ENCODE measurements at regions not wholly inside any gene's neighbourhood (a gene's known extent, or its start where the extent isn't known, plus 50 kb on each side); places are given as distances from the start of the nearest gene placed in this dataset.

DNA sequence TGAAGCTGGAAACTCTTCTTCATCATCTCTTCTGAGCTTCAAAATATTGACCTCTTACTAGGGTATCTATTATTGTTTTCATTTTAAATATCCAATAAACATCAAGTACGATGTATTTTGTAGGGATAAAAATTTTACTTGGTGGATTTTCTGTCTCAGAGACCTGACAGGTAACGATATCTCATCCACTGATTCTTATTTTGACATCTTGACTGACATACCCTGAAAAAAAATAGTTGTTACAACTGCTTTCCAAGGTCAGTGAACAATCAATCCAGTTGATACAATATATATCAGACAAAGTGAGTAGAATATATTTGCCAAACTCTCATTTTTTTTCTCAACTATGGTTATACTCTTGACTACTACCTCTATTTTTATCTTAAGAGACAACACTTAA lies 963.7 kb upstream of the CDH2 start:
- FAIRE-seq (no peak), DNase-seq (no peak)
- no peak overlapping the region for H3K4me3 ChIP-seq (ENCODE audit: low read depth in 1 of 3, low read length in 3 of 3)
- no peaks in the 10 kb centered on the region for H3K36me3 ChIP-seq (ENCODE audit: control insufficient read depth in 3 of 3, insufficient read depth in 2 of 3, low read depth in 1 of 3, low read length in 3 of 3)
- no peaks in the 10 kb centered on the region for H3K4me1 ChIP-seq (ENCODE audit: control insufficient read depth in 3 of 3, insufficient read depth in 2 of 3, low read depth in 1 of 3, low read length in 2 of 3)
- no peak overlapping the region for H3K27ac ChIP-seq (ENCODE audit: low read depth in 1 of 3, low read length in 2 of 3)
- 60 to 86% (median 68%) methylated on average over 2 of the region's 2 CpGs for WGBS, 3 donors
- H3K9me3 ChIP-seq (ENCODE audit: control insufficient read depth in 2 of 2, insufficient read depth in 1 of 2, low read depth in 1 of 2, low read length in 1 of 2) = no peaks in the 10 kb centered on the region
- H3K27me3 ChIP-seq (ENCODE audit: control insufficient read depth in 3 of 3, insufficient read depth in 3 of 3, low read length in 3 of 3) = no peaks in the 10 kb centered on the region

DNA sequence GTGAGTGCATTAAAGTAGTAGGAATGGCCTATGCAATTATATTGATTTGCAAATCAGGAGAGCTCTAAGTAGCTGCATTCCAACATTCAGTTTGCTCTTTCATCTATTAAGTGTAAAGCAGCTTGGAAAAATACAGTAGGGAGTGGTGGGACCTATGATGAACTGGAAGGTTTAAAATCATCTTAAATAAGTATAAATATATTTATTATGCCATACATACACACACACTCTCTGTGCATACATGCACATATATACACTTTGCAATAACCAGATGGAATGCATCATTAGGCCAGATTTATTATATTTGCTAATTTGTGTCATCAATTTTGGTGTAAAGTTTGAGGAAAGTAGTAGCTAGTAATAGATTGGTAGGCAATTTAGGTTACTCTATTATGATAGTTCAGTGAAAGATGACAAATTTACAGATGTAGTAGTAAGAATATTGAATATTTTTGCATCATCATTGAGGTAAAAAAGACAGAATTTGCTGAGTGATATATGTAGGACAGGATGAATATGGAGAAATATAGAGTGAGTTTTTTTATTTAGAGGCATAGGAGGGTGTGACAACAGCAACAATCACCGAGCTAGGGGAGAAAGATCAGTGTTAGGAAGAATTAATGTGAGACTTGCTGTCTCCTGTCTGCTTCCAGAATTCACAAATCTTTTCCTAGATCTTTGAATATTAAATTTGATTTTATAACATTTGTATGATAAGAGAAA lies 961.0 kb upstream of the CDH2 start:
- Histone ChIP-seq H3K4me1 (ENCODE audit: control insufficient read depth in 3 of 3, insufficient read depth in 2 of 3, low read depth in 1 of 3, low read length in 2 of 3) (no peaks in the 10 kb centered on the region), H3K27ac (ENCODE audit: low read depth in 1 of 3, low read length in 2 of 3) (no peak overlapping the region), H3K36me3 (ENCODE audit: control insufficient read depth in 3 of 3, insufficient read depth in 2 of 3, low read depth in 1 of 3, low read length in 3 of 3) (no peaks in the 10 kb centered on the region), H3K27me3 (ENCODE audit: control insufficient read depth in 3 of 3, insufficient read depth in 3 of 3, low read length in 3 of 3) (no peaks in the 10 kb centered on the region), H3K9me3 (ENCODE audit: control insufficient read depth in 2 of 2, insufficient read depth in 1 of 2, low read depth in 1 of 2, low read length in 1 of 2) (no peaks in the 10 kb centered on the region), H3K4me3 (ENCODE audit: low read depth in 1 of 3, low read length in 3 of 3) (no peak overlapping the region)
- FAIRE-seq = no peak
- WGBS, 3 donors = 71 to 83% (median 82%) methylated on average over 1 of the region's 1 CpG
- DNase-seq = no peak

DNA sequence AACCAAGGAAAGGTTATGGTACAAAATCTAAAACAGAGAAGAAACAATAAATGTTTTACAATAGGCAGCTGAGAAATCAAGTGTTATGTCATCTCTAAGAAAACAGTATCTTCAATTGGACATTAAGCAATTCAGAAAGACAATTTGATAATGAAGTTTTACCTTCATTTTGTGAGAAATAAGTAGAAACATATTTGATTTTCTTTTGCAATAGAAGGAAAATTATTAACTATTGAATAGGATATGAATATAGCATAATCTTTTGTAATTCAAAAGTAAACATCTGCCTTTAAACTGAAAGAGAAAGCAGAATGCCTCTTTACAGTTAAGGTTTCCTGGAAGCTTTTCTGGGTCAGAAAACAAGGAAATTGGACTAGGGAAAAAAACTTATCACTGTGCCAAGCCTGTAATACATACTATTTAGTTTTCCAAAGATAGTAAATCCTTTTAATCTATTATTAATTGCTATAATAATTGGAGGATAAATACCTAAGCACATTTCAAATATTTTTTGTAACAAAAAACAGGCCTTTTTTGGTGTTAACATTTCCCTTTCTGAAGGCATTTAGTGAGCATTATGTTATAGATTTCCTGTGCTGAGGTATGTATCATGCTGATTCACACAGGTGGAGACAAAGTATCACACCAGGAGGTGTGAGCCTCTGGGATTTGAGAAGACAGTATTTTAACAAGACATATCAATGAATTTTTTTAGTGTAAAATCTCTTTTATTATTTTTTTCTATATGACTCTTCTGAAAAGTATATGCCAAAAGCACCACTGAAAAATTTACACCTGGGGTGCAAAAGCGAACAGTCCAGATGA lies 947.0 kb upstream of the CDH2 start:
- no peaks in the 10 kb centered on the region for H3K27me3 ChIP-seq (ENCODE audit: control insufficient read depth in 3 of 3, insufficient read depth in 3 of 3, low read length in 3 of 3)
- no peaks in the 10 kb centered on the region for H3K36me3 ChIP-seq (ENCODE audit: control insufficient read depth in 3 of 3, insufficient read depth in 2 of 3, low read depth in 1 of 3, low read length in 3 of 3)
- WGBS, 3 donors = 63 to 84% (median 65%) methylated on average over 1 of the region's 1 CpG
- H3K9me3 ChIP-seq (ENCODE audit: control insufficient read depth in 2 of 2, insufficient read depth in 1 of 2, low read depth in 1 of 2, low read length in 1 of 2) = no peaks in the 10 kb centered on the region
- FAIRE-seq = peak; percentile 15
- H3K27ac ChIP-seq (ENCODE audit: low read depth in 1 of 3, low read length in 2 of 3) = no peak overlapping the region
- no peak overlapping the region for H3K4me3 ChIP-seq (ENCODE audit: low read depth in 1 of 3, low read length in 3 of 3)
- DNase-seq = no peak
- H3K4me1 ChIP-seq (ENCODE audit: control insufficient read depth in 3 of 3, insufficient read depth in 2 of 3, low read depth in 1 of 3, low read length in 2 of 3) = no peaks in the 10 kb centered on the region

DNA sequence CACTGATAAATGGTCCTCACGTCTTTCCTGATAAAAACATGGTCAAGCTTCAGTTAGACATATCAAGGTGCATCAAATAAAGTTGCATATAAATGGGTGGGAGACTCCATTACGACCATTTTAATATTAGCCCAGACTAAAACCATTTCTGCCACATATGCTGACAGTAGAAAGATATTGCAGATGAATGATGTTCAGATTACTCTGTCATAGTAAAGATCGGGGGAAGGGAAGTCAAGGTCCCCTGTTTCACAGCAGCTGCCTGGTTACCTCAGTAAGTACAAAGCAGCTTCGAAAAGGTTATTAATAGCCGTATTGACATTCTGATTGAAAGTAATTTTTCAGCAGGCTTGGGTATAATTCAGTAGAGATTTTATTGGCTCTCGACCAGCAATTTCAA lies 927.7 kb upstream of the CDH2 start:
- Histone ChIP-seq H3K27ac (ENCODE audit: low read depth in 1 of 3, low read length in 2 of 3) (no peak overlapping the region), H3K36me3 (ENCODE audit: control insufficient read depth in 3 of 3, insufficient read depth in 2 of 3, low read depth in 1 of 3, low read length in 3 of 3) (no peaks in the 10 kb centered on the region), H3K27me3 (ENCODE audit: control insufficient read depth in 3 of 3, insufficient read depth in 3 of 3, low read length in 3 of 3) (no peaks in the 10 kb centered on the region), H3K9me3 (ENCODE audit: control insufficient read depth in 2 of 2, insufficient read depth in 1 of 2, low read depth in 1 of 2, low read length in 1 of 2) (no peaks in the 10 kb centered on the region), H3K4me1 (ENCODE audit: control insufficient read depth in 3 of 3, insufficient read depth in 2 of 3, low read depth in 1 of 3, low read length in 2 of 3) (no peaks in the 10 kb centered on the region), H3K4me3 (ENCODE audit: low read depth in 1 of 3, low read length in 3 of 3) (no peak overlapping the region)
- DNase-seq (no peak), FAIRE-seq (no peak)
- WGBS, 3 donors = 44 to 69% (median 47%) methylated on average over 6 of the region's 6 CpGs

DNA sequence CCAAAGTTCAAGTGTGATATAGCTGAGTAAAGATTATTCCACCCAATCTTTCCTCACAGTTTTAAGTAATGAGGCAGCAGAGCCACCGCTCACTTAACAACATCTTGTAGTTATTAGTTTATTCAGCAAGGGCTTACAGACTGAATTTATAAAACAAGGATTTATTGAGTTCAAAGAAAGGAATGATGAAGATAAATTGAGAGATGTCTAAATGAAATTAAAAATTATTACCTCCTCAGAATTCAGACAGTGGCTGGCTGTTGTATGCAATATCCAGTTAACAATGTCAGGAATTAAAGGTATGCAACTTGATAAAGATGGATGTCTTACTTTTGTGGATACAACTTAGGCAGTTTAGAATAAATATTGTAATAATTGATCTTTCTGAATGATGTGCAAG lies 927.3 kb upstream of the CDH2 start:
- no peak for FAIRE-seq
- WGBS, 3 donors = 23 to 49% (median 31%) methylated on average over 1 of the region's 1 CpG
- Histone ChIP-seq H3K36me3 (ENCODE audit: control insufficient read depth in 3 of 3, insufficient read depth in 2 of 3, low read depth in 1 of 3, low read length in 3 of 3) (no peaks in the 10 kb centered on the region), H3K9me3 (ENCODE audit: control insufficient read depth in 2 of 2, insufficient read depth in 1 of 2, low read depth in 1 of 2, low read length in 1 of 2) (no peaks in the 10 kb centered on the region), H3K27me3 (ENCODE audit: control insufficient read depth in 3 of 3, insufficient read depth in 3 of 3, low read length in 3 of 3) (no peaks in the 10 kb centered on the region), H3K27ac (ENCODE audit: low read depth in 1 of 3, low read length in 2 of 3) (no peak overlapping the region), H3K4me1 (ENCODE audit: control insufficient read depth in 3 of 3, insufficient read depth in 2 of 3, low read depth in 1 of 3, low read length in 2 of 3) (no peaks in the 10 kb centered on the region), H3K4me3 (ENCODE audit: low read depth in 1 of 3, low read length in 3 of 3) (no peak overlapping the region)
- DNase-seq = no peak

DNA sequence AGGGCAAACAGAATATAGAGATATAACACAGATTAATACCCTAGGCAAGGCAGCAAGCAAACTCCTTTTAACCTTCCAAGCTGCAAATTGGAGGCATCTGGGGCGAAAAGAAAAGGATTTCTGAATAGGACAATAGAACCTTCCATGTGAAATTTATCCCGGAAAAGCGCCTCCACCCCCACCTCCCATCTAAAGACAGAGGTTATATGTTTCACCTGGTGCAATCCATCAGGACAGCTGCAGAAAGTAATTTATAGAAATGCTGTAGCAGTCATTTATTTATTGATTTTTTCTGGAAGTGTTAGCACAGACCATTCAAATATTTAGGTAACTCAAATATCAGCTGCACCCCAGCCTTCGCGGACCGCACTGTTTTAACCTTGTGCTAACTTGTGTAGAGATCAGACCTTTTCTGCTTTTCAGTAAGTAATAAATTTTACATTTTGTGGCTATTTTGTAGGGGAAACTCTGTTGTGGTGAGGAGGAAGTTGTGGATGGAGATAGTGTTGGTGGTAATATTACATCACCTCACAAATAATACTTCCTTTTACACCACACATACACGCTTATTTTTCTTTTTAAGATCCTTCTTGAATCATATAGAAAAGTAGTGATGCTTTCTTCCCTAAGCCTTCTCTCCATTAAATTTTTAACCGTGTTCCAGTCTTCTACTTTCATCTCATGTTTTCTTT lies 919.3 kb upstream of the CDH2 start:
- H3K27ac ChIP-seq (ENCODE audit: low read depth in 1 of 3, low read length in 2 of 3) = no peak overlapping the region
- no peaks in the 10 kb centered on the region for H3K4me1 ChIP-seq (ENCODE audit: control insufficient read depth in 3 of 3, insufficient read depth in 2 of 3, low read depth in 1 of 3, low read length in 2 of 3)
- H3K9me3 ChIP-seq (ENCODE audit: control insufficient read depth in 2 of 2, insufficient read depth in 1 of 2, low read depth in 1 of 2, low read length in 1 of 2) = no peaks in the 10 kb centered on the region
- FAIRE-seq (no peak), DNase-seq (no peak)
- H3K4me3 ChIP-seq (ENCODE audit: low read depth in 1 of 3, low read length in 3 of 3) = no peak overlapping the region
- H3K36me3 ChIP-seq (ENCODE audit: control insufficient read depth in 3 of 3, insufficient read depth in 2 of 3, low read depth in 1 of 3, low read length in 3 of 3) = no peaks in the 10 kb centered on the region
- H3K27me3 ChIP-seq (ENCODE audit: control insufficient read depth in 3 of 3, insufficient read depth in 3 of 3, low read length in 3 of 3) = no peaks in the 10 kb centered on the region
- WGBS, 3 donors = 34 to 48% (median 39%) methylated on average over 8 of the region's 8 CpGs

DNA sequence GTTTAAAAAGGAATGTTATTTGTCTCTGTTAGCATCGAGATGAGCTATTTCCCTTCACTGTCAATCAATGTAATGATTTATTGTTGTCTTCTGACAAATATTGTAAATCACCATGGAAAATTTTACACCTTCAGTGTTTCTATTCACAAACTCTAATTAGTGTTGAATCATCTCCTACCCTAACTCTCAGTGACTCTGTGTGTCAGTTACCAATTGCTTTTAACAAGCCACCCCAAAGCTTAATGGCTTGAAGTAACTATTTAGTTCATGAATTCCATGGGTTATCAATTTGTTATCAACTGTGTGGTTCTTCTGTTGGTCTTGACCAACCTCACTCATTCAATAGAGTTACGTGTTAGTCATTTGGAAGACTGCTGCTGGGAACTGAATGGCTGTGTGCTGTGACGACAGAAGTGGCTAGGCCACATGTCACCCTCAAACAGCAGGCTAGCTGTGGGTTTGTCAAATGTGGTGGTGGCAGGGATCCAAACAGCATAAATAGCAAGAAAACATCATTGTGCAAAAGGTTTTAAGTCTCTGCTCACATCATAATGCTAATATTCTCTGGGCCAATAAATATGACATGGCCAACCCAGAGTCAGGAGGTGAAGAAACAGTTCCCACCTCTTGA lies 910.8 kb upstream of the CDH2 start:
- DNase-seq (no peak), FAIRE-seq (no peak)
- H3K9me3 ChIP-seq (ENCODE audit: control insufficient read depth in 2 of 2, insufficient read depth in 1 of 2, low read depth in 1 of 2, low read length in 1 of 2) = no peaks in the 10 kb centered on the region
- H3K4me3 ChIP-seq (ENCODE audit: low read depth in 1 of 3, low read length in 3 of 3) = no peak overlapping the region
- WGBS, 3 donors = 68 to 73% (median 69%) methylated on average over 3 of the region's 3 CpGs
- H3K27ac ChIP-seq (ENCODE audit: low read depth in 1 of 3, low read length in 2 of 3) = no peak overlapping the region
- no peaks in the 10 kb centered on the region for H3K4me1 ChIP-seq (ENCODE audit: control insufficient read depth in 3 of 3, insufficient read depth in 2 of 3, low read depth in 1 of 3, low read length in 2 of 3)
- H3K36me3 ChIP-seq (ENCODE audit: control insufficient read depth in 3 of 3, insufficient read depth in 2 of 3, low read depth in 1 of 3, low read length in 3 of 3) = no peaks in the 10 kb centered on the region
- H3K27me3 ChIP-seq (ENCODE audit: control insufficient read depth in 3 of 3, insufficient read depth in 3 of 3, low read length in 3 of 3) = no peaks in the 10 kb centered on the region

DNA sequence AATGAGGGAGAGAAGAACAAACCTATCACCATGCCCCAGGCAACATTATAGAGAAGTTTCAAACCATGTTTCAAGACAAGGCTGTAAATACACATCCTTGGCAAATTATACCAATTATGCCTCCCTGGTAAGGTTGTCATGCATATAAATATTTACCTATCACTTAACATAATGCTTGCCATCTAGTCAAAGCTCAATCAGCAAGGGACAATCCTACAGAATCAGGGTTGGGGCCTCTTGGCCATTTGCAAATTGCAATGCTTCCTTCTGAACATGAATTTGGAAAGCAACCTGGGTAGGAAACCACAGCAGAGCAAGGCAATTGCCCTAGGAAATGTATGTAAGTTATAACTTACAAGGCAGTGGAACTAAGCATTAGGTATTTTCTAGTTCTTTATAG lies 907.2 kb upstream of the CDH2 start:
- H3K4me1 ChIP-seq (ENCODE audit: control insufficient read depth in 3 of 3, insufficient read depth in 2 of 3, low read depth in 1 of 3, low read length in 2 of 3) = no peaks in the 10 kb centered on the region
- no peaks in the 10 kb centered on the region for H3K9me3 ChIP-seq (ENCODE audit: control insufficient read depth in 2 of 2, insufficient read depth in 1 of 2, low read depth in 1 of 2, low read length in 1 of 2)
- no peak overlapping the region for H3K4me3 ChIP-seq (ENCODE audit: low read depth in 1 of 3, low read length in 3 of 3)
- H3K27me3 ChIP-seq (ENCODE audit: control insufficient read depth in 3 of 3, insufficient read depth in 3 of 3, low read length in 3 of 3) = no peaks in the 10 kb centered on the region
- no peak for DNase-seq
- H3K36me3 ChIP-seq (ENCODE audit: control insufficient read depth in 3 of 3, insufficient read depth in 2 of 3, low read depth in 1 of 3, low read length in 3 of 3) = no peaks in the 10 kb centered on the region
- no peak overlapping the region for H3K27ac ChIP-seq (ENCODE audit: low read depth in 1 of 3, low read length in 2 of 3)
- no peak for FAIRE-seq

Data from small intestine (tissue), 7 donors.